Glutamatergic neuron (in vitro differentiated cells): ENCODE measurements at regions not wholly inside any gene's neighbourhood (a gene's known extent, or its start where the extent isn't known, plus 50 kb on each side); places are given as distances from the start of the nearest gene placed in this dataset.

Experiments
- DNase-seq: peaks from one replicate; pipeline ENCODE4 v3.0.0; 2022
- H3K27ac Mint-ChIP-seq: one replicate; pipeline ENCODE4 v1.8.0; 2020; ENCODE audit warnings: mild to moderate bottlenecking, mixed read lengths, inconsistent platforms; ENCODE audit not compliant: unreplicated experiment
- H3K27me3 Mint-ChIP-seq: one replicate; pipeline ENCODE4 v1.8.0; 2020; ENCODE audit warnings: mild to moderate bottlenecking, moderate library complexity, mixed read lengths, inconsistent platforms; ENCODE audit not compliant: unreplicated experiment
- H3K36me3 Mint-ChIP-seq: one replicate; pipeline ENCODE4 v1.8.0; 2020; ENCODE audit warnings: mild to moderate bottlenecking, mixed read lengths, inconsistent platforms; ENCODE audit not compliant: unreplicated experiment
- H3K4me1 Mint-ChIP-seq: one replicate; pipeline ENCODE4 v1.8.0; 2020; ENCODE audit warnings: mild to moderate bottlenecking, low read depth, mixed read lengths, inconsistent platforms; ENCODE audit not compliant: unreplicated experiment
- H3K4me3 Mint-ChIP-seq: one replicate; pipeline ENCODE4 v1.8.0; 2020; ENCODE audit warnings: mild to moderate bottlenecking, mixed read lengths, inconsistent platforms; ENCODE audit not compliant: unreplicated experiment
- H3K9me3 Mint-ChIP-seq: one replicate; pipeline ENCODE4 v1.8.0; 2020; ENCODE audit warnings: mild to moderate bottlenecking, moderate library complexity, mixed read lengths, inconsistent platforms; ENCODE audit not compliant: unreplicated experiment
- CTCF ChIP-seq: fragments of 200-600 bp; sonication (generic); IDR thresholded peaks from one replicate; pipeline ENCODE4 v1.5.0; 2021; ENCODE audit not compliant: partially characterized antibody, unreplicated experiment

- Mint-ChIP-seq H3K9me3 (peaks cover 3% of the 10 kb centered on the region), H3K27me3 (peaks cover 2% of the 10 kb centered on the region), H3K4me1 (peaks cover 15% of the 10 kb centered on the region), H3K36me3 (no peaks in the 10 kb centered on the region), H3K27ac (no peak overlapping the region), H3K4me3 (no peak overlapping the region)
- no peak for DNase-seq
- no peak for TF ChIP-seq CTCF
Measured at GRCh38 chr2:164053021-164053420, 317.2 kb upstream of the FIGN start.

GRCh38 chr2:164052006-164052405 lies 316.2 kb upstream of the FIGN start:
- peaks cover 3% of the 10 kb centered on the region for H3K9me3 Mint-ChIP-seq
- no peak overlapping the region for H3K27ac Mint-ChIP-seq
- H3K4me3 Mint-ChIP-seq, result no peak overlapping the region
- H3K27me3 Mint-ChIP-seq, result peaks cover 2% of the 10 kb centered on the region
- TF ChIP-seq CTCF, result no peak
- peaks cover 15% of the 10 kb centered on the region for H3K4me1 Mint-ChIP-seq
- no peaks in the 10 kb centered on the region for H3K36me3 Mint-ChIP-seq
- no peak for DNase-seq

GRCh38 chr2:164048729-164049128 lies 312.9 kb upstream of the FIGN start:
- no peak for DNase-seq
- Mint-ChIP-seq H3K4me3 (no peak overlapping the region), H3K36me3 (no peaks in the 10 kb centered on the region), H3K27ac (no peak overlapping the region), H3K4me1 (no peaks in the 10 kb centered on the region), H3K9me3 (peaks cover 2% of the 10 kb centered on the region), H3K27me3 (no peaks in the 10 kb centered on the region)
- TF ChIP-seq CTCF, result no peak

GRCh38 chr2:164046040-164046439 lies 310.2 kb upstream of the FIGN start:
- DNase-seq, result no peak
- no peak overlapping the region for H3K4me3 Mint-ChIP-seq
- H3K27ac Mint-ChIP-seq, result no peak overlapping the region
- H3K27me3 Mint-ChIP-seq, result no peaks in the 10 kb centered on the region
- peaks cover 2% of the 10 kb centered on the region for H3K9me3 Mint-ChIP-seq
- peaks cover under 1% of the 10 kb centered on the region for H3K36me3 Mint-ChIP-seq
- no peak for TF ChIP-seq CTCF
- H3K4me1 Mint-ChIP-seq, result no peaks in the 10 kb centered on the region

- H3K4me1 Mint-ChIP-seq, result no peaks in the 10 kb centered on the region
- no peak for TF ChIP-seq CTCF
- no peak for DNase-seq
- peaks cover 10% of the 10 kb centered on the region for H3K36me3 Mint-ChIP-seq
- no peak overlapping the region for H3K27ac Mint-ChIP-seq
- no peak overlapping the region for H3K4me3 Mint-ChIP-seq
- no peaks in the 10 kb centered on the region for H3K27me3 Mint-ChIP-seq
- H3K9me3 Mint-ChIP-seq, result peaks cover 4% of the 10 kb centered on the region
Measured at GRCh38 chr2:164044622-164045021, 308.8 kb upstream of the FIGN start.
